ENCODE measurements at regions not wholly inside any gene's neighbourhood (a gene's known extent, or its start where the extent isn't known, plus 50 kb on each side); places are given as distances from the start of the nearest gene placed in this dataset.

- Histone ChIP-seq H3K27ac (ENCODE audit: insufficient read depth, low read depth, low read length, poor library complexity, severe bottlenecking) (no peak overlapping the region), H3K4me3 (ENCODE audit: insufficient read depth, low read depth, low read length) (no peak overlapping the region)
Observed at GRCh38 chr7:49666764-49667163, 106.7 kb upstream of the VWC2 start.

GRCh38 chr7:49669285-49669684 lies 104.2 kb upstream of the VWC2 start:
- 50 to 60% methylated on average over 1 of the region's 1 CpG for WGBS, 2 experiments
- Histone ChIP-seq H3K27me3 (ENCODE audit: control insufficient read depth, insufficient read depth, low read length, poor library complexity, severe bottlenecking) (no peaks in the 10 kb centered on the region), H3K9me3 (ENCODE audit: control insufficient read depth, low read length) (no peaks in the 10 kb centered on the region), H3K27ac (ENCODE audit: insufficient read depth, low read depth, low read length, poor library complexity, severe bottlenecking) (no peak overlapping the region), H3K36me3 (ENCODE audit: control insufficient read depth, insufficient read depth, low read length) (no peaks in the 10 kb centered on the region), H3K4me1 (ENCODE audit: control insufficient read depth, insufficient read depth, low read length) (no peaks in the 10 kb centered on the region), H3K4me3 (ENCODE audit: insufficient read depth, low read depth, low read length) (no peak overlapping the region)

More at GRCh38 chr7:49666764-49667163, 106.7 kb upstream of the VWC2 start:
- H3K27me3 ChIP-seq (ENCODE audit: control insufficient read depth, insufficient read depth, low read length, poor library complexity, severe bottlenecking), result no peaks in the 10 kb centered on the region
- no peaks in the 10 kb centered on the region for H3K9me3 ChIP-seq (ENCODE audit: control insufficient read depth, low read length)
- 90 to 96% methylated on average over 1 of the region's 1 CpG for WGBS, 2 experiments
- H3K36me3 ChIP-seq (ENCODE audit: control insufficient read depth, insufficient read depth, low read length), result no peaks in the 10 kb centered on the region
- H3K4me1 ChIP-seq (ENCODE audit: control insufficient read depth, insufficient read depth, low read length), result no peaks in the 10 kb centered on the region

- 90 to 94% methylated on average over 16 of the region's 16 CpGs for WGBS, 2 experiments
- H3K36me3 ChIP-seq (ENCODE audit: control insufficient read depth, insufficient read depth, low read length), result no peaks in the 10 kb centered on the region
Observed at GRCh38 chr7:49669692-49670260, 103.7 kb upstream of the VWC2 start.

GRCh38 chr7:49670991-49671390 lies 102.4 kb upstream of the VWC2 start:
- H3K4me3 ChIP-seq (ENCODE audit: insufficient read depth, low read depth, low read length), result no peak overlapping the region
- no peaks in the 10 kb centered on the region for H3K27me3 ChIP-seq (ENCODE audit: control insufficient read depth, insufficient read depth, low read length, poor library complexity, severe bottlenecking)
- no peaks in the 10 kb centered on the region for H3K9me3 ChIP-seq (ENCODE audit: control insufficient read depth, low read length)
- H3K36me3 ChIP-seq (ENCODE audit: control insufficient read depth, insufficient read depth, low read length), result no peaks in the 10 kb centered on the region
- no peak overlapping the region for H3K27ac ChIP-seq (ENCODE audit: insufficient read depth, low read depth, low read length, poor library complexity, severe bottlenecking)
- WGBS, 2 experiments, result 77 to 82% methylated on average over 4 of the region's 4 CpGs
- H3K4me1 ChIP-seq (ENCODE audit: control insufficient read depth, insufficient read depth, low read length), result no peaks in the 10 kb centered on the region

More at GRCh38 chr7:49669692-49670260, 103.7 kb upstream of the VWC2 start:
- Histone ChIP-seq H3K4me1 (ENCODE audit: control insufficient read depth, insufficient read depth, low read length) (no peaks in the 10 kb centered on the region), H3K27ac (ENCODE audit: insufficient read depth, low read depth, low read length, poor library complexity, severe bottlenecking) (no peak overlapping the region), H3K9me3 (ENCODE audit: control insufficient read depth, low read length) (no peaks in the 10 kb centered on the region), H3K4me3 (ENCODE audit: insufficient read depth, low read depth, low read length) (no peak overlapping the region), H3K27me3 (ENCODE audit: control insufficient read depth, insufficient read depth, low read length, poor library complexity, severe bottlenecking) (no peaks in the 10 kb centered on the region)

- H3K9me3 ChIP-seq (ENCODE audit: control insufficient read depth, low read length), result no peaks in the 10 kb centered on the region
- H3K27me3 ChIP-seq (ENCODE audit: control insufficient read depth, insufficient read depth, low read length, poor library complexity, severe bottlenecking), result no peaks in the 10 kb centered on the region
- H3K4me3 ChIP-seq (ENCODE audit: insufficient read depth, low read depth, low read length), result no peak overlapping the region
- no peaks in the 10 kb centered on the region for H3K36me3 ChIP-seq (ENCODE audit: control insufficient read depth, insufficient read depth, low read length)
- no peak overlapping the region for H3K27ac ChIP-seq (ENCODE audit: insufficient read depth, low read depth, low read length, poor library complexity, severe bottlenecking)
- no peaks in the 10 kb centered on the region for H3K4me1 ChIP-seq (ENCODE audit: control insufficient read depth, insufficient read depth, low read length)
- 89 to 100% methylated on average over 1 to 2 of the region's 2 CpGs for WGBS, 2 experiments
Observed at GRCh38 chr7:49692516-49692915, 80.9 kb upstream of the VWC2 start.

- Histone ChIP-seq H3K27me3 (ENCODE audit: control insufficient read depth, insufficient read depth, low read length, poor library complexity, severe bottlenecking) (no peaks in the 10 kb centered on the region), H3K4me3 (ENCODE audit: insufficient read depth, low read depth, low read length) (no peak overlapping the region), H3K36me3 (ENCODE audit: control insufficient read depth, insufficient read depth, low read length) (no peaks in the 10 kb centered on the region), H3K4me1 (ENCODE audit: control insufficient read depth, insufficient read depth, low read length) (no peaks in the 10 kb centered on the region), H3K27ac (ENCODE audit: insufficient read depth, low read depth, low read length, poor library complexity, severe bottlenecking) (no peak overlapping the region), H3K9me3 (ENCODE audit: control insufficient read depth, low read length) (no peaks in the 10 kb centered on the region)
- WGBS, 2 experiments, result 91 to 95% methylated on average over 4 to 5 of the region's 5 CpGs
Observed at GRCh38 chr7:49695971-49696370, 77.5 kb upstream of the VWC2 start.

GRCh38 chr7:49700841-49701240 lies 72.6 kb upstream of the VWC2 start:
- no peaks in the 10 kb centered on the region for H3K4me1 ChIP-seq (ENCODE audit: control insufficient read depth, insufficient read depth, low read length)
- no peaks in the 10 kb centered on the region for H3K36me3 ChIP-seq (ENCODE audit: control insufficient read depth, insufficient read depth, low read length)
- 96 to 97% methylated on average over 12 to 13 of the region's 13 CpGs for WGBS, 2 experiments
- H3K4me3 ChIP-seq (ENCODE audit: insufficient read depth, low read depth, low read length), result no peak overlapping the region
- H3K27ac ChIP-seq (ENCODE audit: insufficient read depth, low read depth, low read length, poor library complexity, severe bottlenecking), result no peak overlapping the region
- H3K9me3 ChIP-seq (ENCODE audit: control insufficient read depth, low read length), result no peaks in the 10 kb centered on the region
- no peaks in the 10 kb centered on the region for H3K27me3 ChIP-seq (ENCODE audit: control insufficient read depth, insufficient read depth, low read length, poor library complexity, severe bottlenecking)

- Histone ChIP-seq H3K9me3 (ENCODE audit: control insufficient read depth, low read length) (no peaks in the 10 kb centered on the region), H3K4me3 (ENCODE audit: insufficient read depth, low read depth, low read length) (no peak overlapping the region), H3K4me1 (ENCODE audit: control insufficient read depth, insufficient read depth, low read length) (no peaks in the 10 kb centered on the region), H3K36me3 (ENCODE audit: control insufficient read depth, insufficient read depth, low read length) (no peaks in the 10 kb centered on the region), H3K27me3 (ENCODE audit: control insufficient read depth, insufficient read depth, low read length, poor library complexity, severe bottlenecking) (no peaks in the 10 kb centered on the region), H3K27ac (ENCODE audit: insufficient read depth, low read depth, low read length, poor library complexity, severe bottlenecking) (no peak overlapping the region)
- WGBS, 2 experiments, result 96% methylated on average over 2 of the region's 2 CpGs
Observed at GRCh38 chr7:49702099-49702498, 71.3 kb upstream of the VWC2 start.

- 83 to 85% methylated on average over 4 of the region's 4 CpGs for WGBS, 2 experiments
- Histone ChIP-seq H3K4me3 (ENCODE audit: insufficient read depth, low read depth, low read length) (no peak overlapping the region), H3K36me3 (ENCODE audit: control insufficient read depth, insufficient read depth, low read length) (no peaks in the 10 kb centered on the region), H3K9me3 (ENCODE audit: control insufficient read depth, low read length) (no peaks in the 10 kb centered on the region), H3K27me3 (ENCODE audit: control insufficient read depth, insufficient read depth, low read length, poor library complexity, severe bottlenecking) (no peaks in the 10 kb centered on the region), H3K4me1 (ENCODE audit: control insufficient read depth, insufficient read depth, low read length) (no peaks in the 10 kb centered on the region), H3K27ac (ENCODE audit: insufficient read depth, low read depth, low read length, poor library complexity, severe bottlenecking) (no peak overlapping the region)
Observed at GRCh38 chr7:49703337-49703736, 70.1 kb upstream of the VWC2 start.

GRCh38 chr7:49703881-49704280 lies 69.6 kb upstream of the VWC2 start:
- Histone ChIP-seq H3K36me3 (ENCODE audit: control insufficient read depth, insufficient read depth, low read length) (no peaks in the 10 kb centered on the region), H3K27me3 (ENCODE audit: control insufficient read depth, insufficient read depth, low read length, poor library complexity, severe bottlenecking) (no peaks in the 10 kb centered on the region), H3K4me3 (ENCODE audit: insufficient read depth, low read depth, low read length) (no peak overlapping the region), H3K27ac (ENCODE audit: insufficient read depth, low read depth, low read length, poor library complexity, severe bottlenecking) (no peak overlapping the region), H3K9me3 (ENCODE audit: control insufficient read depth, low read length) (no peaks in the 10 kb centered on the region), H3K4me1 (ENCODE audit: control insufficient read depth, insufficient read depth, low read length) (no peaks in the 10 kb centered on the region)
- 93 to 95% methylated on average over 2 to 3 of the region's 3 CpGs for WGBS, 2 experiments

- 83 to 92% methylated on average over 5 of the region's 5 CpGs for WGBS, 2 experiments
- Histone ChIP-seq H3K27me3 (ENCODE audit: control insufficient read depth, insufficient read depth, low read length, poor library complexity, severe bottlenecking) (no peaks in the 10 kb centered on the region), H3K27ac (ENCODE audit: insufficient read depth, low read depth, low read length, poor library complexity, severe bottlenecking) (no peak overlapping the region), H3K36me3 (ENCODE audit: control insufficient read depth, insufficient read depth, low read length) (no peaks in the 10 kb centered on the region), H3K4me3 (ENCODE audit: insufficient read depth, low read depth, low read length) (no peak overlapping the region), H3K4me1 (ENCODE audit: control insufficient read depth, insufficient read depth, low read length) (no peaks in the 10 kb centered on the region), H3K9me3 (ENCODE audit: control insufficient read depth, low read length) (no peaks in the 10 kb centered on the region)
Observed at GRCh38 chr7:49706106-49706505, 67.3 kb upstream of the VWC2 start.
